HepG2 (cell line): ENCODE measurements at regions not wholly inside any gene's neighbourhood (a gene's known extent, or its start where the extent isn't known, plus 50 kb on each side); places are given as distances from the start of the nearest gene placed in this dataset.

Experiments used
- ATAC-seq: fragments of 200-7000 bp; cut with Tn5 transposase; 3 replicates; pipeline ENCODE4 v1.9.1; 2020; ENCODE audit warnings: mild to moderate bottlenecking, moderate library complexity
- BruUV-seq: library from RNA; stranded (reverse); fragments of 400-500 nt; replicated peaks from 2 replicates; lab custom pipeline; 2021; lab: Mats Ljungman, UMichigan
- CTCF ChIA-PET: fragments of 300-600 bp; formaldehyde crosslinking; extraction: SDS; loops from one replicate; lab custom pipeline; 2021; ENCODE audit warnings: low total read pairs, inconsistent platforms, low intra/inter-chr PET ratio; lab: Yijun Ruan, JAX
- POLR2A ChIA-PET: fragments of 350-600 bp; sonication (Branson Sonifier 250); formaldehyde crosslinking; loops from one replicate; lab custom pipeline; 2020; ENCODE audit warnings: antibody characterized with exemption, inconsistent platforms; lab: Yijun Ruan, JAX
- DNase-seq: peaks from one replicate; pipeline ENCODE4 v3.0.0-alpha.2; 2015; ENCODE audit warnings: low spot score
- FAIRE-seq: peaks from 3 replicates; lab custom pipeline; 2011; peaks lifted over from hg19 to GRCh38; lab: Jason Lieb, UNC
- H2AFZ ChIP-seq: one replicate; pipeline ENCODE4 v1.6.1; 2011; ENCODE audit warnings: low read length, inconsistent platforms
- H3K27ac ChIP-seq: fragments of 300-600 bp; 3 replicates; pipeline ENCODE4 v1.8.0; 2011; ENCODE audit warnings: mixed run types, mild to moderate bottlenecking, mixed read lengths, low read length, inconsistent platforms; ENCODE audit not compliant: insufficient read depth; ENCODE audit errors: extremely low read length
- H3K27me3 ChIP-seq, 2 experiments: fragments of 200-600 bp in 1 of 2; 2 replicates in 1 of 2; 3 replicates in 1 of 2; pipeline versions ENCODE4 v1.6.0 to v1.8.0; 2011; ENCODE audit warnings: low read length in 2 of 2, mild to moderate bottlenecking in 2 of 2, moderate library complexity in 2 of 2, inconsistent platforms in 1 of 2; ENCODE audit not compliant: insufficient read depth in 2 of 2, control insufficient read depth in 1 of 2
- H3K36me3 ChIP-seq, 2 experiments: fragments of 200-600 bp in 1 of 2; replicated peaks in 1 of 2; 2 replicates in 1 of 2; 3 replicates in 1 of 2; pipeline versions ENCODE4 v1.5.1 to v1.8.0; 2011; ENCODE audit warnings: low read length in 2 of 2, inconsistent platforms in 1 of 2; ENCODE audit not compliant: insufficient read depth in 2 of 2, control insufficient read depth in 1 of 2
- H3K4me1 ChIP-seq: 2 replicates; pipeline ENCODE4 v1.5.1; 2012; ENCODE audit warnings: low read length, inconsistent platforms; ENCODE audit not compliant: insufficient read depth
- H3K4me2 ChIP-seq: 2 replicates; pipeline ENCODE4 v1.6.0; 2011; ENCODE audit warnings: low read depth, low read length, inconsistent platforms
- H3K4me3 ChIP-seq, 3 experiments: fragments of 200-600 bp in 1 of 3; sonication (generic), shearing (Covaris generic) in 1 of 3; replicated peaks in 1 of 3; 2 replicates each; pipeline ENCODE4 v1.5.1; 2011 to 2016; ENCODE audit warnings: low read length in 3 of 3, inconsistent platforms in 2 of 3, low read depth in 2 of 3, mild to moderate bottlenecking in 2 of 3, control low read depth in 1 of 3, mixed read lengths in 1 of 3; ENCODE audit not compliant: insufficient read depth in 1 of 3
- H3K79me2 ChIP-seq: one replicate; pipeline ENCODE4 v1.6.1; 2011; ENCODE audit warnings: low read length, inconsistent platforms; ENCODE audit not compliant: insufficient read depth
- H3K9ac ChIP-seq: 2 replicates; pipeline ENCODE4 v1.6.0; 2011; ENCODE audit warnings: mild to moderate bottlenecking, low read depth, low read length, inconsistent platforms; ENCODE audit not compliant: insufficient read depth
- H3K9me3 ChIP-seq: 2 replicates; pipeline ENCODE4 v1.5.1; 2012; ENCODE audit warnings: mild to moderate bottlenecking, low read length
- H4K20me1 ChIP-seq: 2 replicates; pipeline ENCODE4 v1.6.0; 2011; ENCODE audit warnings: inconsistent platforms, mild to moderate bottlenecking, low read length, moderate library complexity; ENCODE audit not compliant: insufficient read depth
- KDM5B ChIP-seq: sonication (generic); formaldehyde crosslinking; IDR thresholded peaks from 2 replicates; pipeline ENCODE4 v1.4.0; 2020; ENCODE audit warnings: missing genetic modification reagents, mild to moderate bottlenecking, borderline replicate concordance
- KLF9 ChIP-seq: IDR thresholded peaks from 2 replicates; pipeline ENCODE4 v1.6.1; 2016; ENCODE audit warnings: low read depth
- PHF8 ChIP-seq: sonication (generic); formaldehyde crosslinking; IDR thresholded peaks from 2 replicates; pipeline ENCODE4 v1.5.0; 2020; ENCODE audit warnings: missing genetic modification reagents
- RBM39 ChIP-seq: fragments of 200-400 bp; formaldehyde crosslinking; IDR thresholded peaks from one replicate; pipeline ENCODE4 v1.6.1; 2018; ENCODE audit warnings: antibody characterized with exemption, mild to moderate bottlenecking, low read depth, low read length; ENCODE audit not compliant: poor library complexity, severe bottlenecking
- ZKSCAN8 ChIP-seq: IDR thresholded peaks from 2 replicates; pipeline ENCODE4 v1.6.1; 2016; ENCODE audit warnings: borderline replicate concordance, missing genetic modification reagents, missing compliant biosample characterization
- ZNF576 ChIP-seq: sonication (generic); formaldehyde crosslinking; IDR thresholded peaks from 2 replicates; pipeline ENCODE4 v1.4.0; 2020; ENCODE audit warnings: mild to moderate bottlenecking, missing genetic modification reagents
- WGBS: methylation state at CpG from one replicate; pipeline ENCODE4 v1.1.6; 2017; ENCODE audit warnings: low lambda C conversion rate; 5-methylcytosine and 5-hydroxymethylcytosine counted together
- in situ Hi-C: cut with HindIII; loops from 2 replicates; pipeline ENCODE4 v1.10.0; 2017; ENCODE audit warnings: low pct_unique_long_range_greater_than_20kb; ENCODE audit not compliant: extremely low pct_ligation_motif_present
- intact Hi-C: fragments of 100-400 bp; cut with micrococcal nuclease; formaldehyde crosslinking; loops from one replicate; pipeline ENCODE4 v1.10.0; 2022; ENCODE audit not compliant: unreplicated experiment
- TF ChIP-seq, protein P1 (sequence below): sonication (generic); formaldehyde crosslinking; IDR thresholded peaks from 2 replicates; pipeline ENCODE4 v1.8.0; 2022; ENCODE audit warnings: mild to moderate bottlenecking, missing genetic modification reagents, moderate library complexity
- TF ChIP-seq, protein P2 (sequence below): sonication (generic); formaldehyde crosslinking; IDR thresholded peaks from 2 replicates; pipeline ENCODE4 v1.8.1; 2023; ENCODE audit warnings: mild to moderate bottlenecking, missing genetic modification reagents, borderline replicate concordance

GRCh38 chr2:12303181-12304030 lies 413.3 kb upstream of the TRIB2 start:
- ChIA-PET CTCF (no interaction called here), POLR2A (no interaction called here)
- no peaks in the 10 kb centered on the region for H4K20me1 ChIP-seq
- 7% methylated on average over 7 of the region's 7 CpGs for WGBS
- intact Hi-C loops: no loop called here
- H3K4me2 ChIP-seq: no peak overlapping the region
- H2AFZ ChIP-seq: no peak overlapping the region
- FAIRE-seq: no peak
- no peak overlapping the region for H3K9ac ChIP-seq
- TF ChIP-seq ZNF576 (CRISPR knock-in tag): no peak
- TF ChIP-seq, all 625 proteins: peak for 0
- DNase-seq: no peak
- Histone ChIP-seq H3K27me3 (no peaks in the 10 kb centered on the region), H3K27ac (no peak overlapping the region), H3K4me1 (no peaks in the 10 kb centered on the region), H3K79me2 (no peaks in the 10 kb centered on the region), H3K4me3 (no peak overlapping the region), H3K9me3 (no peaks in the 10 kb centered on the region), H3K36me3 (no peaks in the 10 kb centered on the region)
- BruUV-seq: no TSS peak
- no peak for ATAC-seq
- in situ Hi-C loops: no loop called here

GRCh38 chr2:12304564-12305171 lies 412.1 kb upstream of the TRIB2 start:
- no peak for FAIRE-seq
- in situ Hi-C loops (no loop called here), intact Hi-C loops (no loop called here)
- no TSS peak for BruUV-seq
- DNase-seq: no peak
- Histone ChIP-seq H3K9ac (no peak overlapping the region), H3K27me3 (no peaks in the 10 kb centered on the region), H3K27ac (no peak overlapping the region), H3K4me3 (no peak overlapping the region), H3K36me3 (no peaks in the 10 kb centered on the region), H3K4me1 (no peaks in the 10 kb centered on the region), H2AFZ (no peak overlapping the region), H3K79me2 (no peaks in the 10 kb centered on the region), H4K20me1 (no peaks in the 10 kb centered on the region), H3K9me3 (no peaks in the 10 kb centered on the region), H3K4me2 (no peak overlapping the region)
- WGBS: 60% methylated on average over 2 of the region's 2 CpGs
- POLR2A ChIA-PET: no interaction called here
- ATAC-seq: no peak
- TF ChIP-seq KDM5B (CRISPR knock-in tag) (no peak), RBM39 (no peak), ZKSCAN8 (CRISPR knock-in tag) (no peak), PHF8 (no peak), KLF9 (CRISPR knock-in tag) (no peak)
- TF ChIP-seq, protein P1, sequence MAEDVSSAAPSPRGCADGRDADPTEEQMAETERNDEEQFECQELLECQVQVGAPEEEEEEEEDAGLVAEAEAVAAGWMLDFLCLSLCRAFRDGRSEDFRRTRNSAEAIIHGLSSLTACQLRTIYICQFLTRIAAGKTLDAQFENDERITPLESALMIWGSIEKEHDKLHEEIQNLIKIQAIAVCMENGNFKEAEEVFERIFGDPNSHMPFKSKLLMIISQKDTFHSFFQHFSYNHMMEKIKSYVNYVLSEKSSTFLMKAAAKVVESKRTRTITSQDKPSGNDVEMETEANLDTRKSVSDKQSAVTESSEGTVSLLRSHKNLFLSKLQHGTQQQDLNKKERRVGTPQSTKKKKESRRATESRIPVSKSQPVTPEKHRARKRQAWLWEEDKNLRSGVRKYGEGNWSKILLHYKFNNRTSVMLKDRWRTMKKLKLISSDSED: no peak
- TF ChIP-seq, protein P2, sequence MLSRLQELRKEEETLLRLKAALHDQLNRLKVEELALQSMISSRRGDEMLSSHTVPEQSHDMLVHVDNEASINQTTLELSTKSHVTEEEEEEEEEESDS: no peak
- CTCF ChIA-PET: no interaction called here
